ENCODE measurements at regions not wholly inside any gene's neighbourhood (a gene's known extent, or its start where the extent isn't known, plus 50 kb on each side); places are given as distances from the start of the nearest gene placed in this dataset.

DNA sequence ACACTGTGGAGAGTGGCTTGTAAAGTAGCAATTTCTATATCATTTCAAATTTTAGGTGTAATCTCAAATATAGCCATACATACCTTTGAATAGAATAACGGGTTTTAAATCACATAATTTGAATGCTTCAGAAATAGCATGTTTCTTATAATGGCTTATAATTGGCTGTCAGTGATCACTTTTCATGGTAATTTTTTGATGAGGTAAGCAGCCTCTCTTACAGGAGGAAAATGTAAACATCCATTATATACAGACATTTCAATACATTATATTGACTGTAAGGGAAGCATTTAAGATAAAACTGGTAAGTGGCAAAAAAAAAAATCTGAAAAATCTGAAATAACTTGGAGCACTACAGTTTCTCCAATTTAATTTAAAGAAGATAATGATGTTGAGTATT, 67.8 kb upstream of the PHACTR2 start:
- no peak overlapping the region for H3K27ac ChIP-seq (ENCODE audit: low read length)
- no peak overlapping the region for H3K4me3 ChIP-seq (ENCODE audit: low read length)
- no CpG with 5 or more reads among the region's 1 CpG for WGBS (ENCODE audit: insufficient coverage)
- H3K4me1 ChIP-seq (ENCODE audit: control insufficient read depth, insufficient read depth, low read length), result peaks cover 8% of the 10 kb centered on the region
- DNase-seq, result no peak
- no peaks in the 10 kb centered on the region for H3K9me3 ChIP-seq (replicated peaks; ENCODE audit: control insufficient read depth, low read depth, low read length)
- H3K36me3 ChIP-seq (ENCODE audit: control insufficient read depth, insufficient read depth, low read length), result no peaks in the 10 kb centered on the region
- H3K27me3 ChIP-seq (ENCODE audit: control insufficient read depth, insufficient read depth, low read length), result no peaks in the 10 kb centered on the region

DNA sequence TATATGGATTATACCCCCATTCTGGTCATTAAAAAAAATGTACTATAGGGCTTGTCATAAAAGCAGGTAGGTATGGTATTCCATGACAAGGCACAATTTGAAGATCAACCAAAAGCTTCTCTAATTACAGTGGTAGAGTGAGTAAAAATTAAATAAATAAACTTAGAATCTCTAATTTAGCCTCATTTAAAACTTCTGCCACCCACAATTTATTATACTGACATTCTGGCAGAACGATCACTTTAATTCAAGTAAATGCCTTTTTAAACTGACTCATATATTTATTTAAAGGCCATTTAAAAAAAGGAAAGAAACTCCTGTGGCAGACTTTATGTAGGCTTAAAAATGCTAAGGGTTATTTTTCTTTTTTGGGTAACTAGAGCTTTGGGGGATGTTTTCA, 68.3 kb upstream of the PHACTR2 start:
- DNase-seq, result no peak
- peaks cover 8% of the 10 kb centered on the region for H3K4me1 ChIP-seq (ENCODE audit: control insufficient read depth, insufficient read depth, low read length)
- no peaks in the 10 kb centered on the region for H3K27me3 ChIP-seq (ENCODE audit: control insufficient read depth, insufficient read depth, low read length)
- H3K9me3 ChIP-seq (replicated peaks; ENCODE audit: control insufficient read depth, low read depth, low read length), result no peaks in the 10 kb centered on the region
- no peak overlapping the region for H3K27ac ChIP-seq (ENCODE audit: low read length)
- no CpG with 5 or more reads among the region's 1 CpG for WGBS (ENCODE audit: insufficient coverage)
- no peaks in the 10 kb centered on the region for H3K36me3 ChIP-seq (ENCODE audit: control insufficient read depth, insufficient read depth, low read length)
- no peak overlapping the region for H3K4me3 ChIP-seq (ENCODE audit: low read length)

DNA sequence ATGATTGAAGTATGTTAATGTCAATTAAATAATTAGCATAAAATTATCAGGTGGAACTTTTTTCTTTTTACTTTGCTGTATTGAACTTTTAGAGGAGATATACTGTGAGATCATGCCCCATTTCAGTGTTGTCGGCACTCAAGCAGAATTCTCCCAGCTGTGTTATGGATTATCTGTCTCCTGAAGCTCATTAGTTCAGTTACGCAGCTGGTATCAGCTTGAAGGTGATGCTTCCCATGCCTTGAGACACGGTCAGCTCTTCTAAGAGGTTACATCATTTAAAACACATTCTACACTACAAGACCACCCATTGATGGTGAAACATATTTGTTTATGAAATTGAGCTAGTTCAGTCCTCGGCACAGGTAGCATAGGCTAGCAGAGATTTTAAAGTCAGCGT, 68.9 kb upstream of the PHACTR2 start:
- no peak for DNase-seq
- no peak overlapping the region for H3K27ac ChIP-seq (ENCODE audit: low read length)
- no peaks in the 10 kb centered on the region for H3K9me3 ChIP-seq (replicated peaks; ENCODE audit: control insufficient read depth, low read depth, low read length)
- peaks cover 8% of the 10 kb centered on the region for H3K4me1 ChIP-seq (ENCODE audit: control insufficient read depth, insufficient read depth, low read length)
- no CpG with 5 or more reads among the region's 5 CpGs for WGBS (ENCODE audit: insufficient coverage)
- H3K36me3 ChIP-seq (ENCODE audit: control insufficient read depth, insufficient read depth, low read length), result no peaks in the 10 kb centered on the region
- no peak overlapping the region for H3K4me3 ChIP-seq (ENCODE audit: low read length)
- H3K27me3 ChIP-seq (ENCODE audit: control insufficient read depth, insufficient read depth, low read length), result no peaks in the 10 kb centered on the region

DNA sequence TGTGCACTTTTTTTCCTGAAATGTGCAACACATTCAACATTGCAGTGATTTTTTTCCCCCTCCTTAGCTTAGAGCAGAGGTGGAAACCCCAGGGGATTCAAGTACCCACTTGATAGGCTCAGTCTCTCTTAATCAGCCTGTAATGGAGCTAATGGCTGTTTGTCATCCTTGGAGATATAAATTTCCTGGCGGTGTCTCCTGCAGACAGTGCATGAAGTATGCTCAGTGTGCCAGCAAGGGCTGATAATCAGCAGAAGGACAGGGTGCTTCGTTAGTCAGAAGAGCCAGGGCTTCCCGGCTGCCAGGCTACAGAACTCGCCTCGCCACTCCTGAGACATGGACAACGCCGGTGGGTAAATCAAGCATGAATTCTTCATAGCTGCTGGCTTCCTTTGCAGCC, 69.8 kb upstream of the PHACTR2 start:
- 63% methylated on average over 7 of the region's 7 CpGs for WGBS (ENCODE audit: insufficient coverage)
- Histone ChIP-seq H3K36me3 (ENCODE audit: control insufficient read depth, insufficient read depth, low read length) (no peaks in the 10 kb centered on the region), H3K4me3 (ENCODE audit: low read length) (no peak overlapping the region), H3K9me3 (replicated peaks; ENCODE audit: control insufficient read depth, low read depth, low read length) (no peaks in the 10 kb centered on the region), H3K4me1 (ENCODE audit: control insufficient read depth, insufficient read depth, low read length) (peaks cover 8% of the 10 kb centered on the region), H3K27ac (ENCODE audit: low read length) (no peak overlapping the region), H3K27me3 (ENCODE audit: control insufficient read depth, insufficient read depth, low read length) (no peaks in the 10 kb centered on the region)
- DNase-seq, result no peak

DNA sequence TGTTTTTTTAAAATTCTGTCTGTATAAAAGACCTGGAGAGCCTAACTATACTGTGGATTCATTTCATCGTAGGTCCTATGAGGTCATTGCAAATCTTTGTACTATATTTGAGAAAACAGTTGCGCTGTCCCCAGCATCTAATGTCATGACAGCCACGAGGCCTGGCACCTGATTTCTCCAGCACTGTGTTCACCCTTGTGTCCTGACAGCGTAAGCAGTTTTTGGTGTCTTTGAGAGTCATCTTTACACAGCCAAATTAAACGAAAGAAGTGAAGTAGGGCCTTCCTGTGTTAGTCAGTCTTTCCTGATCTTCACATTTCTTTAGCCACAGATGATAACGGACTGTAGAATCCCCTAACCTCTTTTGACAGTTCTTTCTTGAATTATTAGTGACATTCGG, 70.6 kb upstream of the PHACTR2 start:
- H3K4me3 ChIP-seq (ENCODE audit: low read length), result no peak overlapping the region
- no peaks in the 10 kb centered on the region for H3K27me3 ChIP-seq (ENCODE audit: control insufficient read depth, insufficient read depth, low read length)
- WGBS (ENCODE audit: insufficient coverage), result 67% methylated on average over 2 of the region's 7 CpGs
- no peaks in the 10 kb centered on the region for H3K36me3 ChIP-seq (ENCODE audit: control insufficient read depth, insufficient read depth, low read length)
- no peak for DNase-seq
- peaks cover 10% of the 10 kb centered on the region for H3K4me1 ChIP-seq (ENCODE audit: control insufficient read depth, insufficient read depth, low read length)
- H3K27ac ChIP-seq (ENCODE audit: low read length), result peak overlapping the region; percentile 31
- H3K9me3 ChIP-seq (replicated peaks; ENCODE audit: control insufficient read depth, low read depth, low read length), result no peaks in the 10 kb centered on the region

DNA sequence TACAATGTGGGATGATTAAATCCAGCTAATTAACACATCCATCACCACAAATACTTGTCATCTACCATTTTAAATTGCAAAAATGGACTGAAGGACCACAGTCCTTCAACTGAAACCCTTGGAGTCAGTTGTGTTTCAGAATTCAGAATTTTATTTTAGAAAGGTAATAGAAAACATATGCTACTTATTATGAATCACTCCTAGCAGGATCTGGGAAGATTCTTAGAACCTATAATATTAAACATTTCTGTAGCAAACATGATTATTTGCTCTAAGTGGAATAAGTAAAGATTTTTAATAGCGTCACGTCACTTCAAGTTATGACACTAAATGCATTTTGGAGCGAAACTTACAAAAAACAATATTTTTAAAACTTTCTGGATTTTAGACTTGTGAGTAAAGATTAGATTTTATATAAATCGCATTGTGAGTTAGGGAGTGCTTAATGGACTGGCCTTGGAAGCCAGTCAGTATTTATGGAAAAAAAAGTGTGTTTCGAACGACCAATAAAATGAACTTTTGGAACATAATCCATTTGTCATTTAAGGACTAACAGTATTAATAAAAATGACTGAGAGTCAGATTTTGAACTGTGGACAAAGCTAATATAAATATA, 71.8 kb upstream of the PHACTR2 start:
- DNase-seq, result peak; percentile 87
- Histone ChIP-seq H3K4me1 (ENCODE audit: control insufficient read depth, insufficient read depth, low read length) (peaks cover 10% of the 10 kb centered on the region), H3K9me3 (replicated peaks; ENCODE audit: control insufficient read depth, low read depth, low read length) (no peaks in the 10 kb centered on the region), H3K36me3 (ENCODE audit: control insufficient read depth, insufficient read depth, low read length) (no peaks in the 10 kb centered on the region), H3K4me3 (ENCODE audit: low read length) (no peak overlapping the region), H3K27me3 (ENCODE audit: control insufficient read depth, insufficient read depth, low read length) (no peaks in the 10 kb centered on the region), H3K27ac (ENCODE audit: low read length) (peak overlapping the region; percentile 79)
- WGBS (ENCODE audit: insufficient coverage), result no CpG with 5 or more reads among the region's 6 CpGs

DNA sequence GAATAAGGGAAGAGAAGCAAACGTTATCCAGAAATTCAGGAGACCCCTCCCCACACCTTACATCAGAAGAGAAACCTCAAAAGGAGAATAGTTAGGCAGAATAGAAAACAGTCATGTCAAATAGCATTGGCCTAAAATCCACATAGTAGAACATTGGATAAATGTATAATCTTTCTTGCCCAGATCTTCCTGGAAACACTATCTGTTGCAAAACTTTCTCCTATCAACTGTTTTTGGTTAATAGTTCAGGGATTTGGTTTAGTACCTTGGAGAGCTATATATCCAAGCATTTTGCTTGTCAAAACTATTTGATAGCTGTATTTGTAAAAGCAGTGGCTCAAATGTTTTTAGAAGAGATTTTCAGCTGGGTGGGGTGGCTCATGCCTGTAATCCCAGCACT, 74.3 kb upstream of the PHACTR2 start:
- no peak overlapping the region for H3K4me3 ChIP-seq (ENCODE audit: low read length)
- DNase-seq, result peak; percentile 79
- H3K36me3 ChIP-seq (ENCODE audit: control insufficient read depth, insufficient read depth, low read length), result no peaks in the 10 kb centered on the region
- no peaks in the 10 kb centered on the region for H3K27me3 ChIP-seq (ENCODE audit: control insufficient read depth, insufficient read depth, low read length)
- peaks cover 10% of the 10 kb centered on the region for H3K4me1 ChIP-seq (ENCODE audit: control insufficient read depth, insufficient read depth, low read length)
- no CpG with 5 or more reads among the region's 1 CpG for WGBS (ENCODE audit: insufficient coverage)
- no peaks in the 10 kb centered on the region for H3K9me3 ChIP-seq (replicated peaks; ENCODE audit: control insufficient read depth, low read depth, low read length)
- no peak overlapping the region for H3K27ac ChIP-seq (ENCODE audit: low read length)

DNA sequence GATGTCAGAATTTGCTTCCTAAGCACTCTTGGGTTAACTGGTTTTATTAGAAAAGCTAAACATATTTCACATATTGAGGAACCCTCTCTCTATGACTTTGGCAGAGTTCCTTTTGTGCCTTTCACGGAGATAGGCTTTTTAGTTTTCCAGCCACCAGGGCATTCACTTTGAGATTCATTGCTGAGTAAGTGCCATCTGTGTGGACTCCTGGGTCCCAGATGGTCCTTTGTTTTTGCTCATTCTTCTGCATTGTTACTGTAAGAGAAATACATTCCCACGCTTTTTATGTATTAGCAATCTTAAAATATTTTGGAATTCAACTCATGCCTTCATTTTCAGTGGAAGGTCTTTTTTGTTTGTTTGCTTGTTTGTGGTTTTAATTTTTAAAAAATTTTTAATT, 76.3 kb upstream of the PHACTR2 start:
- WGBS (ENCODE audit: insufficient coverage), result no CpG with 5 or more reads among the region's 2 CpGs
- Histone ChIP-seq H3K27me3 (ENCODE audit: control insufficient read depth, insufficient read depth, low read length) (no peaks in the 10 kb centered on the region), H3K27ac (ENCODE audit: low read length) (no peak overlapping the region), H3K4me1 (ENCODE audit: control insufficient read depth, insufficient read depth, low read length) (peaks cover 9% of the 10 kb centered on the region), H3K4me3 (ENCODE audit: low read length) (no peak overlapping the region), H3K9me3 (replicated peaks; ENCODE audit: control insufficient read depth, low read depth, low read length) (no peaks in the 10 kb centered on the region), H3K36me3 (ENCODE audit: control insufficient read depth, insufficient read depth, low read length) (no peaks in the 10 kb centered on the region)
- DNase-seq, result no peak

DNA sequence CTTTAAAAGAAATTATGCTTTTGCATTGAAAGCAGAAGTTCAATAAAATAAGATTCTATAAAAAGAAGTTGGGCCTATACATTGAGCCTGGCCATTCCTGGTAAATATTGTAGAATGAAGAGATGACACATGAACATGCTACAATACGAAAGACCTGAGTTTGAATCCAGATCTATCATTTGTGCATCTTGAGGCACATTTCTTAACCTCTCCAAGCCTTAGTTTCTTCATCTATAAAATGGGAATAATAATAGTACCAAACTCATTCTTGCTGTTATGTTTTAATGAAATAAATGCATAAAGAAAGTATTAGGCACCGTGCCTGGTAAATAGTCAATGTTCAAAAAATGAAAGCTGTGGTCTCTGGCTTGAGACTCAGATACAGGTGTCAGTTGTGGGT, 76.9 kb upstream of the PHACTR2 start:
- H3K4me3 ChIP-seq (ENCODE audit: low read length), result no peak overlapping the region
- 83% methylated on average over 1 of the region's 2 CpGs for WGBS (ENCODE audit: insufficient coverage)
- H3K36me3 ChIP-seq (ENCODE audit: control insufficient read depth, insufficient read depth, low read length), result no peaks in the 10 kb centered on the region
- H3K27ac ChIP-seq (ENCODE audit: low read length), result no peak overlapping the region
- H3K27me3 ChIP-seq (ENCODE audit: control insufficient read depth, insufficient read depth, low read length), result no peaks in the 10 kb centered on the region
- H3K4me1 ChIP-seq (ENCODE audit: control insufficient read depth, insufficient read depth, low read length), result peaks cover 9% of the 10 kb centered on the region
- H3K9me3 ChIP-seq (replicated peaks; ENCODE audit: control insufficient read depth, low read depth, low read length), result no peaks in the 10 kb centered on the region
- no peak for DNase-seq

DNA sequence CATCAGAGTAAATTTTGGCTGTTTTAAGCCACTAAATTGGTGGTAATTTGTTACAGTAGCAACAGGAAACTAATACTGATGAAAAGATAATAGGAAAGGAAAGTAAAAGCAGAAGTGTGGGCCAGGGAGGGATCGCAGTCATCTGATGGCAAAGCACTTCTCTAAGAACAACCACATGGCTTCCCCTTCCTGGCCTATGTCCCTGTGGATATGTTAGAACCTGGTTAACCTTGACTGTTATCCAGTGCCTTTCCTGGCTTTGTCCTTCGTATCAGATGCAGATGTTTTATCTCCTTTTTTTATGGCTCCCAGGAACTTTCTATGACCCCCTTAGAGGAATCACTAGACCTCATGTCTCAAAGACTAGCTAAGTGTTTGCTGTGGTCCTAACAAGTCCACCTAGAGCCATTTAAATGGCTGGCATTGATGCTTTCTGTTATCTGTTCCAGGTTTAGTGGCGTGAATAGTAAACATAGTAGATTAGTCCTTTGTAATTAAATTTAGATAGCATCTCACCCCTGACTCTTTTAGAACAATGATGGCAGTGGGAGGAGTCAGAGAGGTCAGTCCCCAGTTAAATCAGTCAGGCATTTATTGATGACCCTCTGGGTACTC, 79.2 kb upstream of the PHACTR2 start:
- Histone ChIP-seq H3K4me3 (ENCODE audit: low read length) (no peak overlapping the region), H3K9me3 (replicated peaks; ENCODE audit: control insufficient read depth, low read depth, low read length) (no peaks in the 10 kb centered on the region), H3K27me3 (ENCODE audit: control insufficient read depth, insufficient read depth, low read length) (no peaks in the 10 kb centered on the region), H3K27ac (ENCODE audit: low read length) (no peak overlapping the region), H3K36me3 (ENCODE audit: control insufficient read depth, insufficient read depth, low read length) (no peaks in the 10 kb centered on the region), H3K4me1 (ENCODE audit: control insufficient read depth, insufficient read depth, low read length) (peaks cover 6% of the 10 kb centered on the region)
- 50% methylated on average over 1 of the region's 3 CpGs for WGBS (ENCODE audit: insufficient coverage)
- no peak for DNase-seq

DNA sequence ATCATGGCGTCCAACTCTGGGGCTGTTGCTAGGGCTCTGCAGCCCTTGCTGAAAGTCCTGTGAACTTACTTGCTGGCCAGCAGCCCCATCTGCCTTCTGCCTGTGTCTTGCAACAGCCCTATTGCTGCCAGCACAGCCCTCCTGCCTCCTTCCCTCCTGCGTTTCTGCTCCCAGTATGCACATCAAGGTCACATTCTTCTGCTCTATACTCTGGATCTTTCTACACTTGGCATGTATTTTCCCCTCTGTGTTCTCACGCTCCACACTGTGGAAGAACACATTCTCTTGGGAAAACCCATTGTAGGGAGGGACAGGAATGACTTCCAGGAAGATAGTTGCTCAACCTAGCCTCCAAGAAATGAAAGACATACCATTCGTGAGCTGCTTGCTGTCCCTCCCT, 80.9 kb upstream of the PHACTR2 start:
- no peaks in the 10 kb centered on the region for H3K27me3 ChIP-seq (ENCODE audit: control insufficient read depth, insufficient read depth, low read length)
- peaks cover 4% of the 10 kb centered on the region for H3K4me1 ChIP-seq (ENCODE audit: control insufficient read depth, insufficient read depth, low read length)
- peak; percentile 64 for DNase-seq
- H3K36me3 ChIP-seq (ENCODE audit: control insufficient read depth, insufficient read depth, low read length), result no peaks in the 10 kb centered on the region
- peak overlapping the region; percentile 5 for H3K27ac ChIP-seq (ENCODE audit: low read length)
- H3K4me3 ChIP-seq (ENCODE audit: low read length), result no peak overlapping the region
- 35% methylated on average over 2 of the region's 4 CpGs for WGBS (ENCODE audit: insufficient coverage)
- no peaks in the 10 kb centered on the region for H3K9me3 ChIP-seq (replicated peaks; ENCODE audit: control insufficient read depth, low read depth, low read length)
